Endothelial cell of umbilical vein (primary cell): ENCODE measurements at regions not wholly inside any gene's neighbourhood (a gene's known extent, or its start where the extent isn't known, plus 50 kb on each side); places are given as distances from the start of the nearest gene placed in this dataset.

ENCODE experiments used
- BruUV-seq: library from RNA; stranded (reverse); fragments of 400-500 nt; replicated peaks from 2 replicates; lab custom pipeline; 2021; lab: Mats Ljungman, UMichigan
- CTCF ChIA-PET: fragments of 300-600, 350-600 bp; sonication (Branson Sonifier 250); formaldehyde crosslinking; loops from one replicate; lab custom pipeline; 2021; ENCODE audit warnings: antibody characterized with exemption, inconsistent platforms; lab: Charles Lee
- POLR2A ChIA-PET: fragments of 300-600, 350-600 bp; sonication (Branson Sonifier 250); formaldehyde crosslinking; loops from one replicate; lab custom pipeline; 2021; ENCODE audit warnings: antibody characterized with exemption, inconsistent platforms; lab: Charles Lee
- DNase-seq: peaks from one replicate; pipeline ENCODE4 v3.0.0-alpha.2; 2011; ENCODE audit warnings: low read depth, low spot score
- FAIRE-seq: peaks from 2 replicates; lab custom pipeline; 2011; peaks lifted over from hg19 to GRCh38; lab: Jason Lieb, UNC
- H2AFZ ChIP-seq: 2 replicates; pipeline ENCODE4 v1.6.0; 2012; ENCODE audit warnings: low read depth, low read length, control low read depth, inconsistent platforms
- H3K27ac ChIP-seq: 2 replicates; pipeline ENCODE4 v1.5.1; 2011; ENCODE audit warnings: low read depth, mild to moderate bottlenecking, control low read depth, low read length, moderate library complexity; ENCODE audit not compliant: insufficient read depth
- H3K27me3 ChIP-seq, 2 experiments: 2 replicates each; pipeline versions ENCODE4 v1.6.0 to v1.6.1; 2011; ENCODE audit warnings: low read length in 2 of 2, mixed read lengths in 1 of 2; ENCODE audit not compliant: control insufficient read depth in 2 of 2, insufficient read depth in 2 of 2
- H3K36me3 ChIP-seq, 2 experiments: 2 replicates in 1 of 2; 3 replicates in 1 of 2; pipeline ENCODE4 v1.5.1; 2011; ENCODE audit warnings: low read length in 2 of 2, mild to moderate bottlenecking in 1 of 2, moderate library complexity in 1 of 2; ENCODE audit not compliant: control insufficient read depth in 2 of 2, insufficient read depth in 2 of 2; ENCODE audit errors: extremely low read depth in 1 of 2
- H3K4me1 ChIP-seq: 3 replicates; pipeline ENCODE4 v1.5.1; 2011; ENCODE audit warnings: mild to moderate bottlenecking, low read length; ENCODE audit not compliant: control insufficient read depth, insufficient read depth; ENCODE audit errors: extremely low read depth
- H3K4me2 ChIP-seq: 2 replicates; pipeline ENCODE4 v1.6.1; 2011; ENCODE audit warnings: low read length, control low read depth, mixed read lengths; ENCODE audit not compliant: insufficient read depth
- H3K4me3 ChIP-seq, 3 experiments: fragments of 200-600 bp in 1 of 3; sonication (generic), shearing (Covaris generic) in 1 of 3; replicated peaks in 1 of 3; 2 replicates each; pipeline ENCODE4 v1.5.1; 2011 to 2016; ENCODE audit warnings: control low read depth in 3 of 3, low read length in 3 of 3, mild to moderate bottlenecking in 2 of 3, inconsistent platforms in 1 of 3, low read depth in 1 of 3, moderate library complexity in 1 of 3; ENCODE audit not compliant: insufficient read depth in 1 of 3
- H3K79me2 ChIP-seq: 2 replicates; pipeline ENCODE4 v1.6.0; 2012; ENCODE audit warnings: low read length, inconsistent platforms; ENCODE audit not compliant: control insufficient read depth, insufficient read depth
- H3K9ac ChIP-seq: replicated peaks from 2 replicates; pipeline ENCODE3; 2011; ENCODE audit warnings: low read length, control low read depth; ENCODE audit not compliant: insufficient read depth; ENCODE audit errors: extremely low read depth
- H3K9me1 ChIP-seq: replicated peaks from 3 replicates; pipeline ENCODE4 v1.6.0; 2011; ENCODE audit warnings: mild to moderate bottlenecking, low read length; ENCODE audit not compliant: control insufficient read depth, insufficient read depth; ENCODE audit errors: extremely low read depth
- H3K9me3 ChIP-seq: replicated peaks from 2 replicates; pipeline ENCODE4 v1.5.1; 2012; ENCODE audit warnings: low read length, inconsistent platforms; ENCODE audit not compliant: control insufficient read depth, insufficient read depth
- H4K20me1 ChIP-seq: replicated peaks from 2 replicates; pipeline ENCODE3; 2011; ENCODE audit warnings: mild to moderate bottlenecking, low read length; ENCODE audit not compliant: control insufficient read depth, insufficient read depth; ENCODE audit errors: extremely low read depth
- CTCF ChIP-seq, 2 donors: IDR thresholded peaks; 1 replicate in 1 of 2; 2 replicates in 1 of 2; pipeline ENCODE4 v1.5.1; 2011; ENCODE audit warnings: low read length in 2 of 2, mild to moderate bottlenecking in 2 of 2, moderate library complexity in 2 of 2, control low read depth in 1 of 2, inconsistent platforms in 1 of 2, low read depth in 1 of 2; ENCODE audit not compliant: insufficient read depth in 1 of 2; ENCODE audit errors: extremely low read depth in 1 of 2
- EZH2 ChIP-seq: IDR thresholded peaks from 2 replicates; pipeline ENCODE4 v1.6.1; 2012; ENCODE audit warnings: borderline replicate concordance, low read depth, mild to moderate bottlenecking, moderate library complexity, low read length, inconsistent platforms; ENCODE audit not compliant: severe bottlenecking
- FOS ChIP-seq: IDR thresholded peaks from 2 replicates; pipeline ENCODE4 v1.6.1; 2011; ENCODE audit warnings: mild to moderate bottlenecking, low read length, moderate library complexity, borderline replicate concordance; ENCODE audit not compliant: insufficient read depth
- GATA2 ChIP-seq: IDR thresholded peaks from 2 replicates; pipeline ENCODE4 v1.7.0; 2011; ENCODE audit warnings: low read depth, mild to moderate bottlenecking, moderate library complexity, mixed read lengths, low read length; ENCODE audit not compliant: insufficient read length, insufficient read depth
- JUN ChIP-seq: IDR thresholded peaks from 2 replicates; pipeline ENCODE4 v1.6.1; 2011; ENCODE audit warnings: borderline replicate concordance, low read depth; ENCODE audit not compliant: insufficient read length, insufficient read depth
- MAX ChIP-seq: IDR thresholded peaks from 2 replicates; pipeline ENCODE4 v1.6.1; 2011; ENCODE audit not compliant: insufficient read depth, insufficient read length
- MYC ChIP-seq: IDR thresholded peaks from one replicate; pipeline ENCODE4 v1.6.1; 2011; ENCODE audit warnings: mild to moderate bottlenecking, low read depth, low read length
- POLR2A ChIP-seq: IDR thresholded peaks from 2 replicates; pipeline ENCODE4 v1.6.1; 2012; ENCODE audit warnings: low read depth, mild to moderate bottlenecking, control low read depth, low read length
- POLR2AphosphoS5 ChIP-seq: IDR thresholded peaks from 2 replicates; pipeline ENCODE4 v1.6.1; 2012; ENCODE audit warnings: low read depth, mild to moderate bottlenecking, control low read depth, low read length, moderate library complexity; ENCODE audit not compliant: insufficient read depth
- dilution Hi-C: fragments of 300-500 bp; cut with MboI; formaldehyde crosslinking; loops from one replicate; pipeline ENCODE4 v1.15.0; 2019; ENCODE audit warnings: low sequenced_read_pairs; ENCODE audit not compliant: extremely low pct_ligation_motif_present
- intact Hi-C: fragments of 100-400 bp; cut with micrococcal nuclease; formaldehyde crosslinking; loops from one replicate; pipeline ENCODE4 v1.10.0; 2022

- dilution Hi-C loops (no loop called here), intact Hi-C loops (no loop called here)
- no peak overlapping the region for H3K4me3 ChIP-seq
- ChIA-PET POLR2A (no interaction called here), CTCF (no interaction called here)
- DNase-seq (no peak), FAIRE-seq (no peak)
- H3K9ac ChIP-seq, result no peak overlapping the region
- no peaks in the 10 kb centered on the region for H3K27me3 ChIP-seq
- H3K79me2 ChIP-seq, result no peaks in the 10 kb centered on the region
- BruUV-seq, result no TSS peak
- no peaks in the 10 kb centered on the region for H3K9me1 ChIP-seq
- H4K20me1 ChIP-seq, result no peaks in the 10 kb centered on the region
- H3K9me3 ChIP-seq, result no peaks in the 10 kb centered on the region
- no peak for TF ChIP-seq MAX
- no peak for TF ChIP-seq GATA2
- TF ChIP-seq JUN, result no peak
- no peak for TF ChIP-seq EZH2
- no peak for TF ChIP-seq MYC
- no peak for TF ChIP-seq FOS
- no peak for TF ChIP-seq CTCF (IDR thresholded peaks at IDR 0.05; ENCODE audit: extremely low read depth in 1 of 2, insufficient read depth in 1 of 2, low read depth in 1 of 2, low read length in 2 of 2)
- no peak for TF ChIP-seq POLR2A
- no peak for TF ChIP-seq POLR2AphosphoS5
- no peaks in the 10 kb centered on the region for H3K36me3 ChIP-seq
- H3K27ac ChIP-seq, result no peak overlapping the region
- no peak overlapping the region for H3K4me2 ChIP-seq
- H2AFZ ChIP-seq, result no peak overlapping the region
- H3K4me1 ChIP-seq, result no peaks in the 10 kb centered on the region
These were observed 147.6 kb upstream of the DEPDC1 start for GRCh38 chr1:68644504-68644903.
